ENCODE measurements at regions not wholly inside any gene's neighbourhood (a gene's known extent, or its start where the extent isn't known, plus 50 kb on each side); places are given as distances from the start of the nearest gene placed in this dataset.
"Not testable (repeated sequence)": the region's sequence is repeated elsewhere in the genome, so short reads cannot be mapped to it uniquely, and the experiment has no call there.

DNA sequence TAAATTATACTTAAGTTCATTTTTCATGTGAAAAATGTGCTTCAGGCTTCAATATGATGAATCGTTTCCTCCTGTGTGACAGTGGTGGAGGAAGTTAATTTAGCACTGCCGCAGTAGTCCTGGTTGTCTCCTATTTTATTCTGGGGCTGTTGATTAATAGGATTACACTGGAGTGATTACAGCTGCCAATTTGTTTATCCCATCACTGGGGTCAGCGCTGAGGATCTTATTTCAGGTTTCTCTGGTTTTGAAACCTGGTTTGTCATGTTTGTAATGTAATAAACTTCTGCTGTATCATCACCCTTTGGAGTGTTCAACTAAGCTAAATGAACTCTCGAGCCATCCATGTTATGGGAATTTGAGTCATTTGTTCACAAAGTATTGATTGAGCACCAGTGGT lies 241.7 kb upstream of the KCNN2 start:
- no peak overlapping the region for H3K4me3 ChIP-seq (ENCODE audit: low read depth, low read length)
- no peak for DNase-seq (ENCODE audit: low read depth)
- TF ChIP-seq, protein P1, sequence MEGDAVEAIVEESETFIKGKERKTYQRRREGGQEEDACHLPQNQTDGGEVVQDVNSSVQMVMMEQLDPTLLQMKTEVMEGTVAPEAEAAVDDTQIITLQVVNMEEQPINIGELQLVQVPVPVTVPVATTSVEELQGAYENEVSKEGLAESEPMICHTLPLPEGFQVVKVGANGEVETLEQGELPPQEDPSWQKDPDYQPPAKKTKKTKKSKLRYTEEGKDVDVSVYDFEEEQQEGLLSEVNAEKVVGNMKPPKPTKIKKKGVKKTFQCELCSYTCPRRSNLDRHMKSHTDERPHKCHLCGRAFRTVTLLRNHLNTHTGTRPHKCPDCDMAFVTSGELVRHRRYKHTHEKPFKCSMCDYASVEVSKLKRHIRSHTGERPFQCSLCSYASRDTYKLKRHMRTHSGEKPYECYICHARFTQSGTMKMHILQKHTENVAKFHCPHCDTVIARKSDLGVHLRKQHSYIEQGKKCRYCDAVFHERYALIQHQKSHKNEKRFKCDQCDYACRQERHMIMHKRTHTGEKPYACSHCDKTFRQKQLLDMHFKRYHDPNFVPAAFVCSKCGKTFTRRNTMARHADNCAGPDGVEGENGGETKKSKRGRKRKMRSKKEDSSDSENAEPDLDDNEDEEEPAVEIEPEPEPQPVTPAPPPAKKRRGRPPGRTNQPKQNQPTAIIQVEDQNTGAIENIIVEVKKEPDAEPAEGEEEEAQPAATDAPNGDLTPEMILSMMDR (IDR thresholded peaks at IDR 0.05; ENCODE audit: insufficient read depth, low read length) = no peak

DNA sequence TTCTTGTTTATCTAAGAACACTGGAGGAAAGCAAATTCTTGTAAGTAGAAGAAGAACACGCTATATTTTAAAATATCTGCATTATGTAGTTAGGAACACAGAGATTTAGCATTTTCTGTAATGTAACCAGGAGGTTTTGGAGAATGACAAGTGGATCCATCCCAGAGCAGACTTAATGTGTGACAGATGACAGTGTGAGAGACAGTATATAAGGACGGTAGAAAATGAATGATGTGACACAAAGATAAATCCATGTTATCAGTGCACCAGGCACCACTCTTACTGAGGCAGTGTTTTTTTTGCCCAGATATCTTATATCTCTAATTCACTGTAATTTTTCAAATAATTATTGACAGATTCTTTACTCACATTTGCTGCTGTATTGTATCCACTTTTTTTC lies 239.0 kb upstream of the KCNN2 start:
- TF ChIP-seq, protein P1 (IDR thresholded peaks at IDR 0.05; ENCODE audit: insufficient read depth, low read length) = no peak
- H3K4me3 ChIP-seq (ENCODE audit: low read depth, low read length) = no peak overlapping the region
- no peak for DNase-seq (ENCODE audit: low read depth)

DNA sequence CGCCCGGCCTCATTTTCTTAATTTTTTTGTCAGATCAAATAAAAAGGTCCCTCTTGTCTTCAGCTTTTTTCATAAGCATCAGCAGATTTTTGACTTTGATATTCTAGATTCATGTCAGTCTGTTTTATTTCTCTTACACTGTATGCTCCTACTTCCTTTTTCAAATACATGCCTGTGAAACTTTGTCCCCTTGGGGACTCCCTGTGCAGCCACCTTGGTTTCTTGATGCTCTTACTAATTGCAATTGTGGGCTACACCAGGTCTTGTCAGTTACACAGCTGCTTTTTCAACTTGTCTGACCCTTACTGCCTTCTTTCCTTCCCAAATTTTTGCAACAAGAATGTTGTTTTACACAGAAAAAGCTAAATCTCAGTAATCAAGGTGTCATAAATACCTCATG lies 238.2 kb upstream of the KCNN2 start:
- H3K4me3 ChIP-seq (ENCODE audit: low read depth, low read length) = no peak overlapping the region
- DNase-seq (ENCODE audit: low read depth) = no peak
- TF ChIP-seq, protein P1 (IDR thresholded peaks at IDR 0.05; ENCODE audit: insufficient read depth, low read length) = no peak

DNA sequence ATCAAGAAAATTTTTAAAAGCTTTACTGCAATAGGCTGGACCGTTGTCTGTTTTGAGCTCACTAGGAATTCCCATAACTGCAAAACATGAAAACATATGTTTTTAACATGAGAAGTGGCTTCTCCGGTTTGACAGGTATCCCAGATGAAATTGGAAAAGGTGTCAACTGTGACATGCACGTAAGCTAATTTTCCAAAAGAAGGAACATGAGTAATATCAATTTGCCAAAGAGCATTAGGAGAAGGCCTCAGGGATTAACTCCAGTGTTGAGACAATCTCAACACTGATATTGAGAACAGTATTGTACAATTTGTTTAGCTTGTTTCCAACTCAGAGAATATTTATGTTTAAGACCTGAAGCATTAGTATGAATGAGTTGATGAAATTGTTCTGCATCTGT lies 215.5 kb upstream of the KCNN2 start:
- H3K4me3 ChIP-seq (ENCODE audit: low read depth, low read length) = no peak overlapping the region
- TF ChIP-seq, protein P1 (IDR thresholded peaks at IDR 0.05; ENCODE audit: insufficient read depth, low read length) = no peak
- no peak for DNase-seq (ENCODE audit: low read depth)

DNA sequence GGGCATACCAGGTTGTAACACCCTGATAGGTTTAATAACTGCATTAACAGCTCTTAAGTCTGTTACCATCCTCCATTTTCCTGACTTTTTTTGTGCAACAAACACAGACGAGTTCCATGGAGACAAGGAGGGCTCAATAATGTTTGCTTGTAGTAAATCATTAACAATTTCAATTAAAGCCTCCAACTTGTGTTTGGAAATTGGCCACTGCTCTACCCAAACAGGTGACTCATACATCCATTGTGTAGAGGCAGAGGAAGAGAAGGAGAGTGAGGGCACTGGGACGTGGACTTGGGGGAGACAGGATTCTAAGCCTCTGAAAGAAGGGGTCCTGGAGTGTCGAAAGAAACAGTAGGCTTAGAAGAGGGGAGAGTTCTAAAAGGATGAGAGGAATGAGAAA lies 213.6 kb upstream of the KCNN2 start:
- H3K4me3 ChIP-seq (ENCODE audit: low read depth, low read length) = no peak overlapping the region
- TF ChIP-seq, protein P1 (IDR thresholded peaks at IDR 0.05; ENCODE audit: insufficient read depth, low read length) = no peak
- no peak for DNase-seq (ENCODE audit: low read depth)

DNA sequence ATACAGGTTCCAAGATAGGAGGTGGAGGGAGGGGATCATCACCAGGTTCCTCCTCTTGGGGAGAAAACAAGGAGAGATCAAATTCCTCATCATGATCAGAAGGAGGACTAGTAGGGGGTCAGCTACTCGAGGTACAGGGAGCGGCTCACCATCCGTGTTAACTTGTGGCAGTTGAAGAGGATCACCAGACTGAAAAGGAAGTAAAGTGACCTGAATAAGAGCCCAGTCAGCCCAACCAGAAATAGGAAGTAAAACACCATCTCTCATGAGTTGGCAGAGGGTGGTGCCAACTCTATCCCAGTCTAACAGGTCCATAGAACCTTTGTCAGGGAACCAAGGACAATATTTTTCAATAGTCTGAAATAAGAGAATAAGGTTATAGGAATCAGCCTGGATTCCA lies 213.1 kb upstream of the KCNN2 start:
- H3K4me3 ChIP-seq (ENCODE audit: low read depth, low read length); DNase-seq (ENCODE audit: low read depth): not testable (repeated sequence)

DNA sequence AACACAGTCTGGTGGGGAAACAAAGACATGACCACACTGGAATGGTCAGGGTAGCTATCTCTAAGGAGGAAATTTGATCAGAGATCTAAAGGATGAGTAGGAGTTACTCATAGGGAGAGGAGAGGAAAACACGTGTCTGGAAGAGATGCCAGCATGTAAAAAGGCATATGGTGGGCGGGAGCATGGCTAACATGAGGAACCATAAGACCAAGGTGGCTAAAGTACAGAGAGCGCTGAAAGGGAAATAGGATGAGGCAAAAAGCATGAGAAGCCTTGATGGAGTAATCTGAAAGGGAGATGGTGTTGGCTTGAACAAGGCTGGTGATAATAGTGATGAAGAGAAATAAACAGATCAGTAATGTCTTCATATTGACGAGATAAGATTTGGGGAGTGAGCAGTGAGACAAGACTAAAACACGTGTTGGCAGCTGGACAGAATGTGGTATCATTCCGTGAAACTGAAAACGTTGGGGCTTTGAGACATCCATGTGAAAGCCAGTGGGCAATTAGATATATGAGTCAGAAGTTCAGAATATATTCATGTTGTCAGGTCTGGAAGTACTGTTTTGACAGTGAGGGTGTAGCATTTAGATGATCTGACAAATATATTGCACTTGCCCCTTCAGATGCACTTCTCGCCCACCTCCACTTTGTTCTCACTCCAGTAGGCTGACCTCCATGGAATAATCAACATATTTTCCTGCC lies 209.1 kb upstream of the KCNN2 start:
- H3K4me3 ChIP-seq (ENCODE audit: low read depth, low read length) = no peak overlapping the region
- no peak for DNase-seq (ENCODE audit: low read depth)
- TF ChIP-seq, protein P1 (IDR thresholded peaks at IDR 0.05; ENCODE audit: insufficient read depth, low read length) = no peak

Data from fibroblast of the aortic adventitia (primary cell).